Activated T-helper 9 cell treated with anti-CD3 and anti-CD28 coated beads, Interleukin-2, amount 50 U/mL, for 16 hours (primary cell): ENCODE measurements at regions not wholly inside any gene's neighbourhood (a gene's known extent, or its start where the extent isn't known, plus 50 kb on each side); places are given as distances from the start of the nearest gene placed in this dataset.

ENCODE experiments used
- DNase-seq: peaks from one replicate; pipeline ENCODE4 v3.0.0-alpha.2; 2020; ENCODE audit warnings: low read depth

DNA sequence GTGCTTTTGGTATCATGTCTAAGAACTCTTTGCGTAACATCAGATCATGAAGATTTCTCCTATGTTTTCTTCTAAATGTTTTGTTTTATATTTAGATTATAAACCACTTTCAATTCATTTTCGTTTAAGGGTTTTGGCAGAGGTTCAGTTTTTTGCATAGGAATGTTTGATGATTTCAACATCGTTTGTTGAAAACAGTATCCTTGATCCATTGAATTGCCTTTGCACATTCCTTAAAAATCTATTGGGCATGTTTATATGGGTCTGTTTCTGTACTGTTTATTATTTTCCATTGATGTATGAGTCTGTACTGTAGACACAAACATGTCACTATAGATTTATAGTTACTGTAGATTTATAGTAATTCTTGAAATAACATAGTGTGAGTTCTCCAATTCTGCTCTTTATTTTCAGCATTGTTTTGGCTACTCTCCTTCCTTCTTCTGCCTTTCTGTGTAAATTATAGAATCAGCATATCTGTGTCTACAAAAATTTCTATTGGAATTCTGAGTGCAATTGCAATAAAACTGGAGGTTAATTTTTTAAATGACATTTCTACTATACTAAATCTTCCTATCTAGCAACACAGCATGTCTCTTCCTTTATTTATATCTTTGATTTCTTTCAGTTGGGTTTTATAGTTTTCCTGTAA lies 374.0 kb downstream of the SV2B start:
- DNase-seq, result no peak

DNA sequence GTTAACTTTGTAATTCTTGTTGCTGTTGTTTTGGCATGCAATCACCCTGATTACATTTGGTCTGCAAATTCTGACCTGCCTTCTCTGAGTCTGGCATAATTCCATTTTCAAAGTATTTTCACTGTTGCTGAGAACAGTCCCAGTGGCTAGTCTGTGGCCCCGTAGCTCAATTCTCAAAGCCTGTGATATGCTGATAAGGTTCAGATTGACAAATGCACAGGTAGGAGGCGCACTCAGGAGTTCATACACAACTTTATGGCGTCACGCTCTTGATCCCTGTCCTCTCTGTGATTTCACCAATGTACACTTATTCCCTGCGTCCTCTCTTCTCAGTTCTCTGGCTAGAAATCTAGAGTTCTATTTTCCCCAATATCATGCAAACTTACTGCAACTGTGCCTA lies 376.6 kb upstream of the SLCO3A1 start:
- DNase-seq, result no peak

DNA sequence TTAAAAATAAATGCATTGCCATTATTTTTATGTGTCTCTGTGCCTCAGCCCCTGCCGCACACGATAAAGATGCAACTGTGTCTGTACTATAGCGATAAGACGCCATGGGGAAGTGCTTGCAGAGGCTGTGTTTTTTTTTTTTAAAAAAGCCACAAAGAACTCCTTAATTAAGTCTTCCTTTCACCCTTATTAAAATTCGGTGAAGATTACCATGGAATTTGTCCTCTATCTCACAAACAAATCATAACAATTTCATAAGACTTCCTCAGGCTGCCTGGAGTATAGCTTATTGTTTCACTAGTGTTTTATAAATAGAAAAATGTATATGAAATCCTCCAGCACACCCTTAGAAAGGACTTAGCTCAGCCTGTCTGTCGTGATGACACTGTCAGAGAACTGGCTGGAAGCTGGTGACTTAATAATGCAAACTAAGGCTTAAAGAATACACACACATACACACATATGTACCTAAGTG lies 374.8 kb upstream of the SLCO3A1 start:
- no peak for DNase-seq

DNA sequence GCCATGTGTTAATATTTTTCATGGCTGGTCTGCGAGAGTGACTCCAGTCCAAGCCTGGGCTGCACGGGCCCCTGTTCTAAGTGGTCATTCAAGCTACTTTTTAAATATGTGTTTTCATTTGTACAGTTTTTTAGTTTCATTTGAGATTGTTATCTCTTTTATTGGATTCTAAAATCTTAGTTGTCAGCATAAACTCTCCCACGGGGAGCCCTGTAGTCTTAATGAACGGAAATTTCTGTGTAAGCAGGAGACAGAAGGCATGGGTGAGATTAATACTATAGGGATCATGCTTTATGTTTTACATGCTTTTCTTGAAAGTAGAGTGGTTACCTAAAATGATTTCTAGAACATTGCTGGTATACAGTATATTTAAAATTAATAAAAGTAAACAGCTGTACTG lies 373.1 kb upstream of the SLCO3A1 start:
- DNase-seq, result no peak

DNA sequence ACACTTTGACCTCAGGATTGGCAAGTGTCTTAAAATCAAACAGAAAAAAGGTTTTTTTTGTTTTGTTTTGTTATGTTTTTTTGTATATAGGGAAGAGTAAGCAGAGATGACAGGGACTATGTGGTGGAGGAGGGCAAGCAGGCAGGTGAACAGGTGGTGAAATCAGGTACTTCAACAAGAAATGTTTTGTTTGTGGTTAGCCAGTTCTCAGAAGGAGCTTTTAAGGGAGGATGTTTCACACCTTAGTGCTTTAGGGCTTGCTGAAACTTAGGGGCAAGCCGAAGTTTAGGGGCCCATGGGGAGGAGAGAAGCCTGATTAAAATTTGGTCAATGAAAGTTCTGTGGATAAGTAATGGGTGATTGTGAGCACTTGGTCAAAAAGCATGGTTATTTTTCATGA lies 370.7 kb upstream of the SLCO3A1 start:
- no peak for DNase-seq

DNA sequence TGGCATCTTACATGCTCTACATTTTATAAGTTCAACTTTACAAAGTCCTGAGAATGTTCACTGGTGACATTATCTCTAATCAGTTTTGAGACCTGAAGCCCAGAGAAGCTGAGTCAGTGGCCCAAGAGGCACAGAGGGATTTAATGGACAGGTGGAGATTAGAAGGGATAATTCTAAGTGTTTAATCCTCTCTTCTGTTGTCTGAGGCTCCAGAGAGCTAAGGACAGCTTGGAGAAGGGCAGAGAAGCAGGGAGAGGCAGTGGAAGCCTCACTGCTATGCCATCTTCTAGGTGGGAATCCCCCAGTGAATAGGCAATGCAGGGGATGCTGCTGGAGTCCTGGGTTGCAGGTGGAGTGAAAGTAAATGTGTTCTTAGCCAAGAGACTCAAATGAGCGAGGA lies 369.4 kb upstream of the SLCO3A1 start:
- DNase-seq, result no peak

DNA sequence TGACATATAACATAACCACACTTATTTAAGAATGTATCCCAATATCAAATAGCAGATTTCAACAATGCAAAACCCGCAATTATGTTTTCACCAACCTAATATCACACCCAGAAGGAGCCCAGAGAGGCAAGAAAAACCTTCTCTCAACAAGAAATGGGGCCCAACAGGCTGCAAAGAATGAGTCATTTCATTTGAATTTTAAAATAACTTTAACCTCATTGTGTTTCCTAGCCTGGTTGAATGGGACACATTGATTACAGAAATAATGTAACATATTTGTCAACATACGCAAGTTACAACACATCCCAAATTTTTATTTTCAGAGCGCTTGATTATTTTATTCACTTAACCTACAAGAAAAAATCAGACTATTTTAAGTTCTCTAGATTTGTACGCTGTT lies 365.1 kb upstream of the SLCO3A1 start:
- DNase-seq, result no peak

DNA sequence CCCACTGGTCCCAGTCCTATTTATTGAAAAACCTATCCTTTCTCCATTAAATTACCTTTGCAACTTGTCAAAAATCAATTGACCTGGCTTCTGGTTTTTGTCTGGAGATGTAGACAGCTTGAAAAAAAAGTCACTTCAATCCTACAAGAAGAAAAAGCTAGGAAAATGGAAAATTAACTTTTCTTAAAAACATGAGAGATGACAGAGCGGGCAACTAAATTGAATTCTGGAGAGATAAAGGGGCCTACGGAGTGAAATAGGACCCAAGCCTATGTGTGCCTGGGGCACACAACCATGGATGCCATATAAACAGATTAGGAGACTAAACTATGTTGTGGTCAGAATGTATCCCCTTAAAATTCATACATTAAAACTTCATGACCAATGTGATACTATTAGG lies 363.3 kb upstream of the SLCO3A1 start:
- DNase-seq, result no peak

DNA sequence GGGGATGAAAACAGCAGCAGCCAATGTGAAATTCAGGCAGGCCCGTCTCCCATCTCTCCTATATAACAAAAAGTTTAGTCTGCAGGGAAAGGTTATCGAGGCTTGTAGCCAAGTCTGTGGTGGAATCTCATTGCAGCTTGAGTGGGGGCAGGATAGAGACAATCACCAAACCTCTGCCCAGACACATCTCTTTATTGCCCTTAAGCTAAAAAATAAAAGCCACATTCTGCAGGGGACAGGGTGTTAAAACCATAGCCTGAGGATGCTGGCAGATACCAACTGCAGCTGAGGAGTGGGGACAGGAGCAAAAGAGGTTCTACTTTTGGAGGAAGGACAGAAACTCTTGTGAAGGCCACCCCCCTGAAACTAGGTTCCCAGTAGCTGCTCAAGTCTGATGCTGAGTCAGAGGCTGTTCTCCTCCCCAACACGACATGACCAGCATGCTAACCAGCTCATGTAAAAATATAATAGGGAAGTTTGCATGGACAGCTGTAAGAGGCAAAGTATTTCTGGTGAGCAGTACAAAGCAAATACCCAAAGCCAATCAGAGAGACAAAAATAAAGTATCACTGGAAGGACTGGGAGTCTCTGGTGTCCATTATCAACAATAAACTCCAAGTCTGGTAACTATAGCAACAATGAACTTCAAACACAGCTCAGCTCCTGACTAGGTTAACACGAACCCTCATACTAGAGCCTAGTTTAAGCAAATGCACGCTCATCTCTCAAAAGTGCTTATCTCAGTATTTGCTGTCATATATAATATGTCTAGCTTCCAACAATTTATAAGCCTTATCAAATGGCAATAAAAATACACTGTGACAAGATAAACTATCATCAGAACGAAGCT lies 362.2 kb upstream of the SLCO3A1 start:
- no peak for DNase-seq

DNA sequence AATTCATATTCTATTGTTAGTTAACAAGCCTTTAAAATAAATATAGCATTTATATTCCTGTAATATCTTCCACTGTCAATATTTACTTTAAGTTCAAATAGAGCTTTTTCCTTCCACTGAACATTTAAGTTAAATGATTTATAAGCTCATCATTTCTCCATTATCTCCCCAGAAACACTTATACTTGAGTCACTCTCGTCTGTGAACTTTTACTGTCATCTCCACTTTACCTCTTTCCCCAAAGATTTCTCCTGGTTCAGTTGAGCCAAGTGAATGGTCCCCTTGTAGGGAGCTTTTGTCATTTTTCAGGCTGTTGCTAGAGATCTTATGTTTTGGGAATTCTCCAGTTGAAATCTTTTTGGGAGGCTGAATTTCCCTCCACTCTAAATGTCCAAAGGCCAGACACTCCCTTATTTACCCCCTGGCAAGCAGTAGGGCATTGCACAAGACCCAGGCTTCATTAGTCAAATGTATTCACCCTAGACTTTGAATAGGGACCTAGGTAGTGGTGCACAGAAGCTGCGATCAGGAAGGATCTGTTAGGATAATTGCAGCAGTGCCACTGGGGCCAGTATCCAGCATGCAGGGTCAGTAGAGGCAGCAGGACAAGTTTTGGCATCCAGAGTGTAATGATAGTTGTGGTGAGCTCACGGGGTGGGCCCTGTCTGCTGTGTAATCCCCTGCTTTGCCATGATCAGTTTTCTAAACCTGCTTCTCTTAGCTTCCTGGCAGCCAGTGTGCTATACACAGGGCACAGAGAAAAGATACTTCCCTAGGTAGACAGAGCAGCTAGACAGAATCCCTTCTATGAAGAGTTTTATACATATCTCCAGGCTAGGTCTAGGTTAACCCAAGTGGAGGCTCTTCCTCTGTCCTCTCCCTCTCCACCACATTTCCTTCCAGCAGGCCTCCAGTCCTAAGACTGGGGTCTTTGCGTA lies 356.5 kb upstream of the SLCO3A1 start:
- no peak for DNase-seq

DNA sequence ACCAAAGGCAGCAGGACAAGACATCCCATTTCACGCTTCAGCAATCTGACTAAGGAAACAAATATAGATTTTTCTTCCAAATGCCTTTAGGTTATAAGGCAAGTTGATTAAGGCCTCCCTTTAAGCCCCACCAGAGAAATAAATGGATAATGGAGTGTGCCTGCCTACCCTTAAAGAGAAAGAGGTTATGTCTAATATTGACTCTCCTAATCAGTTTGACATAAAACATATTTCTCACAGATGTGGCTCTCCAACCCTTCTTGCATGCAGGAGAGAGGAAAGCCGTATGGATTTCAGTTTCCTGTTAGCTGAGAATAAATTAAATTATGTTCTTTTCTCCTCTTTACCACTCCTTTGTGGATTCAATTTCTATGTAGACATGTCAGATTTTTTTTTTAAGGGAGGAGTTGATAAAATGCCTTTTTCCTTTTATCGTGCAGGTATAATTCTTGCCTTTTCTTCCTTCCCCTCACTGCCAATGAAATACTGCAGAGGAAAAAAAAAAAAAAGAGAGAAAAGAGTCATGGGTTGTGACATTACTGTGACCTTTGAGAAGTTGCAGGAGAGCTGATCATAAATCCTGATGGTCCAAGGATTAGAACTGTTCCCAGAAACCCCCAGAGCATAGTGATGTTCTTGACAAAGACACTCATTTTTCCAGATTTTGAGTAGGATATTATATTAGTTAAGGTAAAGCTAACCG lies 355.3 kb upstream of the SLCO3A1 start:
- DNase-seq, result no peak

DNA sequence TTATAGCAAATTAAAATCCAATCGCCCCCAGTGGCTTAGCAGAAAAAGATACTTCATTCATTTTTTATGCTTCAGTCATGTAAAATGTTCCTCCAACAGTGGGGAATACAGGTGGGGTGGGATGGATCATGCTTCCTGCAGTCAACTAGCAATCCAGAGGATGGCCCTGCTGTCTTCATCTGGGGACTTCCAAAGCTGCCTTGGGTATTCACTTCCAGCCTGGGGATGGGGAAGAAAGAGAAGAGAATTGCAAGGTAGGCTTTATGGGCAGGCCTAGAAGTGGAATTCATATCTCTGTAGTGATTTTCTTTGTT lies 354.8 kb upstream of the SLCO3A1 start:
- no peak for DNase-seq

DNA sequence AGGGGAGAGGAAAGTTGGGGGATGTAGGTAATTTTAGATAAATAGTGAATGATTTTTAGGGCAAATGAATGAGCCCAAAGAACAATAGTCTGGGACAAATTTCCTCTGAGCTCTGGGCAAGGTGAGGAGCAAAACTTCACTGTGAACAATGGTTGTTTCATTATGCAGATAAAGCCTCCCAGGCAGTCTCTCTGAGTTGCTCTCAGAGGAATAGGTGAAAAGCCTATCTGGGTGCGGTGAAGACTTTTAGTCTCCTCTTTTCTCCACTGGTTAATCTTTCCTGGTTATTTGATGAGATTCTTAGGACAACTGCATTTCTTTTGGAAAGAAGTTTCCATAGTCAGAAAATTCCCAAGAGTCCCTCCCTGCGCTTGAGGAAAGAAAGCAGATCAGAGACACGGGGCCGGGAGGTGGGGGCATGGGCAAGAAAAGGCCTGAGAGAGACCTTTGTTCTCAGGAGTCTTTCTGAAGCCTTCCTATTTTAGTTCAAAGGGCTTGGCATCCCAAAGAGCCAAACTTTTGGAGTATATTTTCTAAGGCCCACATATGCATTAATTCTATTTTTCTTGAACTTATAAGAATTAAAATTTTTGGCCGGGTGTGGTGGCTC lies 353.6 kb upstream of the SLCO3A1 start:
- no peak for DNase-seq

DNA sequence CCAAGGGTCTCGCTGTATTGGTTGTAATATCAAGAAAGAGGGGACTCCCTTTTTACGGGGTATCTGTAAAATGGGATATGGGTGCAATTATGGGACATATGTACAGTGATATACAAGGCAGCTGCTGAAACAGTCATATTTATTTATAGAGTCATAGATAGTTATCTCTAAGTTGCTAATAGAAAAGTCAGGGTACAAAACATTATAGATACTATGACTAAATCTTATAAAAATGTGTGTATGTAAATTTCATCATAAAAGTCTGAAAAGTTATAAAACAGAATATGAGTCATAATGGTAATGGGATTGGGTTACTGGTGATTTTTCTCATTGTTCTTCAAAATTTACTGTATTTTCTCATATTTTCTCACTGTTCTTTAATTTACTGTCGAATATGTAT lies 344.9 kb upstream of the SLCO3A1 start:
- no peak for DNase-seq

DNA sequence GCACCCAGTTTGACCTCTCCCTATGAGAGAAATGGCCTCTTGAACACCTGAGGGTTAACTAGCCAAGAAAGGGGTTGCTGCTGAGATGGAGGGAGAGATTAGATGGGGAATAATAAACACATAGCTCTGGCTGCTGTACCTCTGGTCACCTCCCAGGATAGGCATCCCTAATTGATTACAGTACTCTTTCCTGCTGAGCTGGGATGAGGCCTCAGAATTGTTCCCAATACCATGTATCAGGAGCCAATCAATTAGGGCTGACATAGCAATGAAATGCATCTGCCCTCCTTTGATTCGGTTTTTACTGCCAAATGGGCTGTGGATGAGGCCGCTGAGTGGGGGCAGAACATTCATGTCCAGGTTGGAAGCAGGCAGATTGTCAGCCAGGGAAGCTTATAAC lies 339.4 kb upstream of the SLCO3A1 start:
- DNase-seq, result no peak

DNA sequence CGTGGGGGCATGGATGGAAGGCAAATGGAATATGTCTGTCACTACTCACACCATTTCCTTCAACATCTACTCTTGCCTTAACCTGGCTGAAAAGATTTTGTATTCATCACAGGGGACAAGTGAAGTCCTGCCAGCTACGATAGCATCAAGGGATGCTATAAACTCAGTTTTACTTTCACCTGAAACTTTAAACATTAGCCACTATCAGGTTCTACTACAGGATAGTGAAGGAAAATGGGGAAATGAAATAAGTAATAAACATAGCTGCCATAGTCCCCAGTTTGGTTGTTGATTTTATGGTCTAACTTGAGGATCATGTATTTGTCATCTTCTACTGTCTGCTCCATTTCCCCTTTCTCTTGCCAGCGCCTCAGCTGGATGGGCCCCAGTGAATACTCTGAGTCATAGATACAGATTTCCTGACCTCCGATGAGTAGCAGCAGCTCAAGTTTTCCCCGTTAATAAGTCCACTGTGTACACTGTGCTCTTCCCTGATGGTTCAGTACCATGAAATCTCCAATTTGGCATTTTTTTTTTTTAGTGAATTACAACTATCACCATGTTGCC lies 338.2 kb upstream of the SLCO3A1 start:
- no peak for DNase-seq

DNA sequence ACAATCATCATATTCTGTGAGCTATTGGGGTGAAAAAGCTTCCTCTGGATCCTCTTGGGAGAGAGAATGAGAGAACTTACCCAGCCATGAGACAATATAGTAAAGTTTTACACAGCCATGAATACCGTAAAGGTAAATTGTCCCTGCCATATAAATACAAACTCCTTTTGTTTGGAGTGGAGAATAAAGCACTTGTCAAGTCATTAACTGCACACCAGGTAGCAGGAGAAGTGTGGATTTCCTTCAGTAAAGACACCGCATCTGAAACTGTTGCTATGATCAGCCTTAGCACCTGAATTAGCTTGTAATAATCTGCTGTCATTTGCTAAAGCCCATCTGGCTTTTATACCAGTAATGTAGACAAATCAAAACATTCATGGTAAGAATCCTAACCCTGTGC lies 336.6 kb upstream of the SLCO3A1 start:
- no peak for DNase-seq

DNA sequence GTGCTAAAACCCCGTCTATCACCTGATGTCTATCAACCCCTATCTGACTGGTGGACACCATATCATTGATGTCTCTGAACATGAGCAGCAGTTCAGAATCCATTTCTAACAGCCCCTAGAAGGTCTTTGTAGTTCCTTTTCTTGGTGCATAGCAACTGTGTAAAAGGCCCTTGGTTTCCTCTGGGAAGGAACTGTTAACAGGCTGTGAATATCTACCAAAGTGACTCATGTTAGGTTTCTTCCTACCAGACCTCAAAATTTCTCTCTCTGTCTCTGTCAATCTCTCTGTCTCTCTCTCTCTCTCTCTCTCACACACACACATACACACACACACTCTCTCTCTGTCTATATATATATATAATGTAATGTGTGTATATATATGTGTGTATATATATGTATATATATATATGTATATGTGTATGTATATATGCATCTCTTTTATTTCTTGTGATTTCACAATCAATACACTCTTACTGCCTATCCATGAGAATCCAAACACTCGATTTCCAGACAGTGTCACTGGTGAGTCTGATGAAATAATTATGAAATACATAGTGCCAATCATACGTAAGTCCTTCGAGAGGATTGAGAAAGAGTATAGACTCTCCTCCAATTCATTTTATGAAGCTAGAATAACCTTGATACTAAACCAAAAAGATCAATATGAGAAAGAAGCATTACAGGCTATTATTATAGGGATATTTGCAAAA lies 335.9 kb upstream of the SLCO3A1 start:
- DNase-seq, result no peak

DNA sequence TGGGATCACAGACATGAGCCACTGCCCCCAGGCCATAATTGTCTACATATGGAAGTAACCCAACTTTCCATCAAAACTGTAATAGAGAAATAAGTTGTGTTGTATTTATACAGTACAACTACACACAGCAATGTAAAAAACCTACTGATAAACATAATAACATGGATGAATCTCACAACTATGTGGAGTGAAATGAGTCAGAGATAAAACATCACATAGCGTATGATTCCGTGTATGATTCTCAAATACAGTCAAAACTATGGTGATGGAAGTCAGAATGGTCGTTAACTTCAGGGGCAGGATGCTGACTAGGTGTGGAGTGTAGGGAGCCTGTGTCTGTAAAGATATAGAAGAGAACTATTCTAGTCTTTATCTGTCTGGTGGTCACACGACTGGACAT lies 332.7 kb upstream of the SLCO3A1 start:
- DNase-seq, result no peak

DNA sequence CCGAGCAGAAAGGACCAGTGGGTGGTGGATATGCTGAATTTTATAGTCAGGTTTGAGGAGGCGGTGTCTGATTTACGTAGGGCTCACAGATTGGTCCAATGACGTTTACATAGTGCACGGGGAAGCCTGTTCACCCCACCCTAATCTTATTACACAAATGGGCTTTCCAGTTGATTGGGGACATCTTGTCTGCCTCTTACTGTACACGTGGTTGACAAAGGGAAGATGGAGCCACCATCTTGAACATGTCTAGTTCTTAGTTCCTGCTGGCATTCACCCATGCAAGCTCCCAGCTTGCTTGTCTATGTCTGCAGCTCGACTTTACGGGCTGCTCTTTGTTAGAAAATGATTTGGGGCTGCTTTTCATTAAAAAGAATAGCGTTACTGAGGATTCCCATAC lies 332.0 kb upstream of the SLCO3A1 start:
- DNase-seq, result no peak

DNA sequence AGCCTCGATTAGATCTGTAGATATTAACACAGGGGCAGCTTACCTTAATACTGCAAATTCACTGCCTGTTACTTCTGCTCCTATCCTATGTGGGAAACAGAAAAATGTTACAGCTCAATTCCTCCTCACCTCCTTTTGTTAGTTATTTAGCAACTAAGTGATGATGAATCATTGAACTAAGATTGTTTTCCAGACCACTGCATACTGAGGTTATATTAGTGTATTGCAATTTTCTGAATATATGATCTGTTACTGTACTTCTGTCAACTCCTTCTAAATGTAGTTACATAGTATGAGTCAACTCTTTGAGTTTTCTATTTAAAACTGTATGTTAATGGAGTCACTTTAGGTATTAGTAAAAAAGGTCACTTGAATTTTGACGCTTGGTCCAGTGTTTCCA lies 331.5 kb upstream of the SLCO3A1 start:
- DNase-seq, result no peak
